ENCODE measurements at regions not wholly inside any gene's neighbourhood (a gene's known extent, or its start where the extent isn't known, plus 50 kb on each side); places are given as distances from the start of the nearest gene placed in this dataset.

DNA sequence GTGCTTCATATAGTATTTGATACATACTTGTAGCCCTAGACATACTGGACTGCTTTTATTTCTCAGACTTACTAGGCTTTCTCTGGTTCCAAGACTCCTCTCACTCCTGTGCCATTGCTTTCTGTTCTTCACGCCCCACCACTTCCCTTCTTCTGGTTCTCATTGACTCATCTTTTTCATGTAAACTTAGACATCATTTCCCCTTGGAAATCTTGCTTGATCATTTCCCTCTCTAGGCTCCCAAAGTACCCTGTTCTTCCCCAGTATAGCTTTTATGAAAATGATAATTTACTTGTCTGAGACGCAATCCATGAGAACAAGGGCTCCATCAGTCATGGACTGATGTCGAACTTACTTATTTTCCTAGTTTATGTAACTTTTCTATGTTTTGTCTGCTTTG is 83.5 kb downstream of the TLR4 start:
- Histone ChIP-seq H3K27ac (replicated peaks) (no peak overlapping the region), H3K4me3 (replicated peaks; ENCODE audit: insufficient read depth, low read length) (no peak overlapping the region), H3K27me3 (ENCODE audit: insufficient read depth, poor library complexity, severe bottlenecking) (no peaks in the 10 kb centered on the region)
- no peak for DNase-seq (ENCODE audit: low read depth in 1 of 2, low spot score in 1 of 2)
- TF ChIP-seq GABPA (IDR thresholded peaks at IDR 0.05; ENCODE audit: low read depth): no peak
- peak; percentile 28; the same call in 1 of the 2 replicates for TF ChIP-seq SPI1 (IDR thresholded peaks at IDR 0.05; ENCODE audit: borderline replicate concordance, low read depth)
- TF ChIP-seq, protein P1, sequence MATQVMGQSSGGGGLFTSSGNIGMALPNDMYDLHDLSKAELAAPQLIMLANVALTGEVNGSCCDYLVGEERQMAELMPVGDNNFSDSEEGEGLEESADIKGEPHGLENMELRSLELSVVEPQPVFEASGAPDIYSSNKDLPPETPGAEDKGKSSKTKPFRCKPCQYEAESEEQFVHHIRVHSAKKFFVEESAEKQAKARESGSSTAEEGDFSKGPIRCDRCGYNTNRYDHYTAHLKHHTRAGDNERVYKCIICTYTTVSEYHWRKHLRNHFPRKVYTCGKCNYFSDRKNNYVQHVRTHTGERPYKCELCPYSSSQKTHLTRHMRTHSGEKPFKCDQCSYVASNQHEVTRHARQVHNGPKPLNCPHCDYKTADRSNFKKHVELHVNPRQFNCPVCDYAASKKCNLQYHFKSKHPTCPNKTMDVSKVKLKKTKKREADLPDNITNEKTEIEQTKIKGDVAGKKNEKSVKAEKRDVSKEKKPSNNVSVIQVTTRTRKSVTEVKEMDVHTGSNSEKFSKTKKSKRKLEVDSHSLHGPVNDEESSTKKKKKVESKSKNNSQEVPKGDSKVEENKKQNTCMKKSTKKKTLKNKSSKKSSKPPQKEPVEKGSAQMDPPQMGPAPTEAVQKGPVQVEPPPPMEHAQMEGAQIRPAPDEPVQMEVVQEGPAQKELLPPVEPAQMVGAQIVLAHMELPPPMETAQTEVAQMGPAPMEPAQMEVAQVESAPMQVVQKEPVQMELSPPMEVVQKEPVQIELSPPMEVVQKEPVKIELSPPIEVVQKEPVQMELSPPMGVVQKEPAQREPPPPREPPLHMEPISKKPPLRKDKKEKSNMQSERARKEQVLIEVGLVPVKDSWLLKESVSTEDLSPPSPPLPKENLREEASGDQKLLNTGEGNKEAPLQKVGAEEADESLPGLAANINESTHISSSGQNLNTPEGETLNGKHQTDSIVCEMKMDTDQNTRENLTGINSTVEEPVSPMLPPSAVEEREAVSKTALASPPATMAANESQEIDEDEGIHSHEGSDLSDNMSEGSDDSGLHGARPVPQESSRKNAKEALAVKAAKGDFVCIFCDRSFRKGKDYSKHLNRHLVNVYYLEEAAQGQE (IDR thresholded peaks at IDR 0.05; ENCODE audit: insufficient replicate concordance, low read depth): no peak
- no peak for TF ChIP-seq POLR2AphosphoS5 (IDR thresholded peaks at IDR 0.05; ENCODE audit: low read depth)
- TF ChIP-seq, protein P2, sequence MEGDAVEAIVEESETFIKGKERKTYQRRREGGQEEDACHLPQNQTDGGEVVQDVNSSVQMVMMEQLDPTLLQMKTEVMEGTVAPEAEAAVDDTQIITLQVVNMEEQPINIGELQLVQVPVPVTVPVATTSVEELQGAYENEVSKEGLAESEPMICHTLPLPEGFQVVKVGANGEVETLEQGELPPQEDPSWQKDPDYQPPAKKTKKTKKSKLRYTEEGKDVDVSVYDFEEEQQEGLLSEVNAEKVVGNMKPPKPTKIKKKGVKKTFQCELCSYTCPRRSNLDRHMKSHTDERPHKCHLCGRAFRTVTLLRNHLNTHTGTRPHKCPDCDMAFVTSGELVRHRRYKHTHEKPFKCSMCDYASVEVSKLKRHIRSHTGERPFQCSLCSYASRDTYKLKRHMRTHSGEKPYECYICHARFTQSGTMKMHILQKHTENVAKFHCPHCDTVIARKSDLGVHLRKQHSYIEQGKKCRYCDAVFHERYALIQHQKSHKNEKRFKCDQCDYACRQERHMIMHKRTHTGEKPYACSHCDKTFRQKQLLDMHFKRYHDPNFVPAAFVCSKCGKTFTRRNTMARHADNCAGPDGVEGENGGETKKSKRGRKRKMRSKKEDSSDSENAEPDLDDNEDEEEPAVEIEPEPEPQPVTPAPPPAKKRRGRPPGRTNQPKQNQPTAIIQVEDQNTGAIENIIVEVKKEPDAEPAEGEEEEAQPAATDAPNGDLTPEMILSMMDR (IDR thresholded peaks at IDR 0.05; ENCODE audit: insufficient read depth, low read length): no peak

DNA sequence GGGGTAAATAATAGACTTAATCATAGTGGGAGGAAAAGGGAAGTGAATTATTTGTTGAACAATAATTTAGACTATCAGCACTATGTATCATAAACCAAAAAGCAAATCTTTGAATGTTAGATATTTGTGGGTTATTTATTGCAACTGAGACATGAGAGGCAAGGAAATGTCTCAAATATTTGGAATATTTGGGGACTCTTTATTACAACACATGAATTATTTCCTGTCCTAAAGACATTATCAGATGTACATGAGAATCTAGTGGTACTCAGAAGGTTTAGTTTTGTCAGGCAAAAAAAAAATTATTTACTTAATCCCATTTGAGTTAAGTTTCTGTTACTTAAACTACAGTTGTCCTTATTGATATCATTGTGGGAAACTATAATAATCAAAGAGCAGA is 91.1 kb downstream of the TLR4 start:
- no peak overlapping the region for H3K27ac ChIP-seq (replicated peaks)
- TF ChIP-seq GABPA (IDR thresholded peaks at IDR 0.05; ENCODE audit: low read depth): no peak
- no peak for TF ChIP-seq POLR2AphosphoS5 (IDR thresholded peaks at IDR 0.05; ENCODE audit: low read depth)
- H3K4me3 ChIP-seq (replicated peaks; ENCODE audit: insufficient read depth, low read length): no peak overlapping the region
- peaks cover 2% of the 10 kb centered on the region for H3K27me3 ChIP-seq (ENCODE audit: insufficient read depth, poor library complexity, severe bottlenecking)
- DNase-seq (ENCODE audit: low read depth in 1 of 2, low spot score in 1 of 2): no peak

DNA sequence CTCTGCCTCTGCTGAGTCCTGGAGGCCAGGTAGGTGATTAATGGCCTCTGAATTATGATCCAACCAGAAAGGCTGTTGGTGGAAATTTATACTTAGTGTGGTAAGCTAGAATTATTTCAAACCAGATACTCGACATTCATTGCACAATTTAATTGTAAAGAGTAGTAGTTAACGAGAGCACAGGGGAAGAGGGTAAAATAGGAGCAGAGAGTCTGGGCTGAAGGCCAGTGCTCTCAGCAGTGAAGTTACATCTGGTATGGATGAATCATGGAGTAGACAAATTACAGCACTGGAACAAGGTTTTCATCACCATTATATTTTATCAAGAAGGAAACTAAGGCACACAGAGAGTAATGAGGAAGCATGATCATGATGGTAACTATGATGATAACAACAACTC is 92.5 kb downstream of the TLR4 start:
- TF ChIP-seq, protein P2 (IDR thresholded peaks at IDR 0.05; ENCODE audit: insufficient read depth, low read length): no peak
- no peak for TF ChIP-seq POLR2AphosphoS5 (IDR thresholded peaks at IDR 0.05; ENCODE audit: low read depth)
- TF ChIP-seq, protein P1 (IDR thresholded peaks at IDR 0.05; ENCODE audit: insufficient replicate concordance, low read depth): no peak
- TF ChIP-seq GABPA (IDR thresholded peaks at IDR 0.05; ENCODE audit: low read depth): no peak
- no peak for TF ChIP-seq SPI1 (IDR thresholded peaks at IDR 0.05; ENCODE audit: borderline replicate concordance, low read depth)
- Histone ChIP-seq H3K27ac (replicated peaks) (no peak overlapping the region), H3K4me3 (replicated peaks; ENCODE audit: insufficient read depth, low read length) (no peak overlapping the region), H3K27me3 (ENCODE audit: insufficient read depth, poor library complexity, severe bottlenecking) (peaks cover 2% of the 10 kb centered on the region)
- no peak for DNase-seq (ENCODE audit: low read depth in 1 of 2, low spot score in 1 of 2)

DNA sequence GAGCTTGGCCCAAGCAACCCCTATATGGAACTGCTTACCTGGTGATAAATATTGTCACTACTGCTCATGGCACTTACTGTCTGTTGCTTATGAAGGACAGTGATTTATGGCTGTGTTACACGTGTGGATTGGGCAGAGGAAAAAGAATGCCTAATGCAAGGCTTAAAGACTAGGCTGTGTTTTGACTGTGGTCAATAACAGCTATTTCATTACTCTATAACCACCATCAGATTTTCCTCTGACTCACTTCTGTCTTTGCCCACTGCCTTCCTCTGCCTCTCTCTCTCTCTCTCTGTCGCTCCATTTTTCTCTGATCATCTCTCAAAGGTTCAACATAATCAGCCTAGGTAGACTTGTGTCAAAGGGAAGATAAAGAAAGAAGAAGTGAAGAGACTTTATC is 96.2 kb downstream of the TLR4 start:
- Histone ChIP-seq H3K27ac (replicated peaks) (no peak overlapping the region), H3K27me3 (ENCODE audit: insufficient read depth, poor library complexity, severe bottlenecking) (peaks cover 2% of the 10 kb centered on the region), H3K4me3 (replicated peaks; ENCODE audit: insufficient read depth, low read length) (no peak overlapping the region)
- DNase-seq (ENCODE audit: low read depth in 1 of 2, low spot score in 1 of 2): no peak
- no peak for TF ChIP-seq SPI1 (IDR thresholded peaks at IDR 0.05; ENCODE audit: borderline replicate concordance, low read depth)
- TF ChIP-seq, protein P1 (IDR thresholded peaks at IDR 0.05; ENCODE audit: insufficient replicate concordance, low read depth): no peak
- TF ChIP-seq POLR2AphosphoS5 (IDR thresholded peaks at IDR 0.05; ENCODE audit: low read depth): no peak
- TF ChIP-seq, protein P2 (IDR thresholded peaks at IDR 0.05; ENCODE audit: insufficient read depth, low read length): no peak
- no peak for TF ChIP-seq GABPA (IDR thresholded peaks at IDR 0.05; ENCODE audit: low read depth)

Data from HL-60 (cell line).